T-helper 1 cell treated with Interleukin-12 subunit alpha and Interleukin-12 subunit beta and Interleukin-4 antibody, amounts not matched to agents 30 μg/mL and 1 μg/mL, for 36 hours (primary cell): ENCODE measurements at regions not wholly inside any gene's neighbourhood (a gene's known extent, or its start where the extent isn't known, plus 50 kb on each side); places are given as distances from the start of the nearest gene placed in this dataset.

Source experiments
- H3K27ac Mint-ChIP-seq: one replicate; pipeline ENCODE4 v1.8.0; 2021; ENCODE audit warnings: mild to moderate bottlenecking, mixed read lengths
- H3K27me3 Mint-ChIP-seq: one replicate; pipeline ENCODE4 v1.8.0; 2021; ENCODE audit warnings: low read depth, mixed read lengths
- H3K36me3 Mint-ChIP-seq: one replicate; pipeline ENCODE4 v1.8.0; 2021; ENCODE audit warnings: low read depth, mixed read lengths
- H3K4me1 Mint-ChIP-seq: one replicate; pipeline ENCODE4 v1.8.0; 2021; ENCODE audit warnings: low read depth, mixed read lengths
- H3K4me3 Mint-ChIP-seq: one replicate; pipeline ENCODE4 v1.8.0; 2021; ENCODE audit warnings: mild to moderate bottlenecking, moderate library complexity, mixed read lengths
- H3K9me3 Mint-ChIP-seq: one replicate; pipeline ENCODE4 v1.8.0; 2021; ENCODE audit warnings: mixed read lengths

DNA sequence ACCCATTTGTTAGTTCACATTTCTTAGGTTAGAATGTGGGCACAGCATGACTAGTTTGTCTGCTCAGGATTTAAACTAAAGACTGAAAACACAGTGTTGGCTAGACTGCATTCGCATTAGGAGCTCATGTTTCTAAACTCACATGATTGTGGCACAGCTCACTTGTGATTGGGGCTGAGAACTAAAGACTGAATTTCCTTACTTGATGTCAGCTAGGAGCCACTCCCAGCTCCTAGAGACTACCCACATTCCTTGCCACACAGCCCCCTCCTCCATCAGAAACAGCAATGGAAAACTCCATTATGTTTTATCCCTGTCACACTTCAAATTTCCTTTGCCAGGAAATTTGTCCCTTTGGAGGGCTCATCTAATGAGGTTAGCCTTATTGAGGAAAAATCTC lies 170.2 kb upstream of the NUDT6 start:
- H3K4me3 Mint-ChIP-seq = no peak overlapping the region
- H3K27me3 Mint-ChIP-seq = no peaks in the 10 kb centered on the region
- H3K27ac Mint-ChIP-seq = no peak overlapping the region
- H3K4me1 Mint-ChIP-seq = peaks cover 2% of the 10 kb centered on the region
- peaks cover 20% of the 10 kb centered on the region for H3K36me3 Mint-ChIP-seq
- H3K9me3 Mint-ChIP-seq = peaks cover 6% of the 10 kb centered on the region

DNA sequence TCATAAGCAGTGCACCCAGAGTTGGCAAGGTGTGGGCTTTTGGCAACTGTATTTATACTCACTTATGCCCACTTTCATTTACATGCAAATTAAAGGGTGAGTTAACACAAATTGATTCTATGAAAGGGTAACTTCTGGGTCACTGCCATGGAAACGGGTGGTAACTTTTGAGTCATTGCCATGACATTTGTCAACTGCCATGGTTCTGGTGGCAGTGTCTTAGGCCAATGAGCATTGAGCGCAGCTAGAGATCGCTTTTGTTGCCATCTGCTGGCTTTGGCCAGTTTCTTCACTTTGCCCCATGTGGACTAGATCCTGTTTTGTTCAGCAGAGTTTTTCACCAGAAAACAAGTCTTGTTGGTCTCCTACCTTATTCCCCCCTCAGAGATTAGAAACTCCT lies 170.8 kb upstream of the NUDT6 start:
- H3K9me3 Mint-ChIP-seq = peaks cover 6% of the 10 kb centered on the region
- H3K36me3 Mint-ChIP-seq = peaks cover 19% of the 10 kb centered on the region
- no peaks in the 10 kb centered on the region for H3K27me3 Mint-ChIP-seq
- peaks cover 2% of the 10 kb centered on the region for H3K4me1 Mint-ChIP-seq
- H3K27ac Mint-ChIP-seq = no peak overlapping the region
- H3K4me3 Mint-ChIP-seq = no peak overlapping the region

DNA sequence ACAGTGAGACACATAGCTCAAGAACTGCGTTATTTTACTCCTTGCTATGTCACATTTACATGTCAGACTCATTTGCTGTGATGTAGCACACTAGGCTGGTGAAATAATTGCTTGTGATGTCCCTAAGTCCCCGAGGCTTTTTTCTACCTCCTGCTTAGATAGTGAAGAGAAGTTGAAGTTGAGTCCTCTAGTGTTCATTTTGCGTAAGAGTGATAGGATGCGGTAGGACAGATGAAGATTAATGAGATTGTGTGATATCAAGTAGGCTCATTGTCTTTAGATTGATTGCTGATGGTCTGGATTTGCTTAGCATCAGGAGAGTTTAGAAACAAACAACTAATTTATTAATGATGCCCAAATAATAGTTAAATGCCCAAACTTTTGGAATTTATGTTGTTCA lies 173.6 kb upstream of the NUDT6 start:
- no peaks in the 10 kb centered on the region for H3K27me3 Mint-ChIP-seq
- H3K27ac Mint-ChIP-seq = no peak overlapping the region
- peaks cover 2% of the 10 kb centered on the region for H3K4me1 Mint-ChIP-seq
- no peak overlapping the region for H3K4me3 Mint-ChIP-seq
- peaks cover 10% of the 10 kb centered on the region for H3K36me3 Mint-ChIP-seq
- H3K9me3 Mint-ChIP-seq = peaks cover 4% of the 10 kb centered on the region

DNA sequence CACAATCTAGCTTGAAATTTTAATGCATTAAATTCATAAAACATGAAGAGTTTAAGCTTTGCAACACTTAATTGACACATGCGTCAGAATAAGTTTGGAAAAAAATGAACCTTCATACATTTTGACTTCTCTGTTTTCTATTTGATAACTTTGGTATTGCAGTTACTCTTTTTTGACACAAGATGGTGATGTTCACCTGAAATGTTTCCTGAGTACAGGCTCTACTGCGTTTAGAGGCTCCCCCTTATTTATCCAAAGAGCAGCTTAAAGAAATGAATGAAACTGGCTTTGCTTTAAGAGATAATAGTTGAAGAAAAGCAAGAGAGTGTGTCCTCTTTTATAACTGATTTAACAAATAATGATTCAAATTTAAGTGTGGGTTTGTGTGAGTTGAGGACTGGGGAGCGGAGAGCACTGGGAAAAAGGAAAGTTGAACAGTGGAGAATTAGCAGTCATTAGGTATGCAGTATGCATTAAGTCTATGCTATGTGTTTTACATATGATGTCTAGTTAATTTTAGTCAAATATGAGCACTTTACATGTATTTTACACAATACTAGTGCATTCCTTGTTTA lies 180.6 kb upstream of the NUDT6 start:
- H3K4me1 Mint-ChIP-seq = peaks cover 3% of the 10 kb centered on the region
- no peak overlapping the region for H3K4me3 Mint-ChIP-seq
- H3K27ac Mint-ChIP-seq = no peak overlapping the region
- H3K9me3 Mint-ChIP-seq = no peaks in the 10 kb centered on the region
- H3K36me3 Mint-ChIP-seq = peaks cover 5% of the 10 kb centered on the region
- no peaks in the 10 kb centered on the region for H3K27me3 Mint-ChIP-seq

DNA sequence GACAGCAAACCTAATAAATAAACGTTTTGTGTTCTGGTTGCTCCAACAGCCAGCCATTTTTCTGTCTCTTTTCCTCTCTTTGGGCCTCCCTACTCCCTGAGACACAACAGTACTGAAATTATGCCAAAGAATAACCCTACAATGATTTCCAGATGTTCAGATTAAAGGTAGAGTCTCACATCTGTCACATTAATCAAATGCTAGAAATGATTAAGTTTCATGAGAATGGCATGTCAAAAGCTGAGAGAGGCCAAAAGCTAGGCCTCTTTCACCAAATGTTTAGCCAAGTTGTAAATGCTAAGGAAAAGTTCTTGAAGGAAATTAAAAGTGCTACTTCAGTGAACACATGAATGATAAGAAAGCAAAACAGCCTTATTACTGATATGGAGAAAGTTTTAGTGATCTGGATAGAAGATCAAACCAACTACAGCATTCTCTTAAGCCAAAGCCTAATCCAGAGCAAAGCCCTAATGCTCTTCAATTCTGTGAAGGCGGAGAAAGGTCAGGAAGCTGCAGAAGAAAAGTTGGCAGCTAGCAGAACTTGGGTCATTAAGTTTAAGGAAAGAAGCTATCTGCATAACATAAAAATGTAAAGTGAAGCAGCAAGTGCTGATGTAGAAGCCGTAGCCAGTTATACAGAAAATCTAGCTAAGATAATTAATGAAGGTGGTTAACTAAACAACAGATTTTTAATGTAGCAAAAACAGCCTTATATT lies 182.1 kb upstream of the NUDT6 start:
- H3K4me3 Mint-ChIP-seq = no peak overlapping the region
- peaks cover 5% of the 10 kb centered on the region for H3K36me3 Mint-ChIP-seq
- H3K27ac Mint-ChIP-seq = no peak overlapping the region
- no peaks in the 10 kb centered on the region for H3K9me3 Mint-ChIP-seq
- H3K4me1 Mint-ChIP-seq = peaks cover 3% of the 10 kb centered on the region
- H3K27me3 Mint-ChIP-seq = no peaks in the 10 kb centered on the region

DNA sequence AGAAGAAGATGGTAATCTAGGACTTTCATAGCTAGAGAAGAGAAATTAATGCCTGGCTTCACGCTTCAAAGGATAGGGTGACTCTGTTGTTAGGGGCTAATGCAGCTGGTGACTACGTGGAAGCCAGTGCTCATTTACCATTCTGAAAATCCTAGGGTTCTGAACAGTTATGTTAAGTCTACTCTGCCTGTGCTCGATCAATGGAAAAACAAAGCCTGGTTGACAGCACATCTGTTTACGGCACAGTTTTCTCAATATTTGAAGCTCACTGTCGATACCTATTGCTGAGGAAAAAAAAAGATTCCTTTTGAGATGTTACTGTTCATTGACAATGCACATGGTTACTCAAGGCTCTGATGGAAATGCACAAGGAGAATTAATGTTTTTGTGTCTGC lies 182.6 kb upstream of the NUDT6 start:
- Mint-ChIP-seq H3K27me3 (no peaks in the 10 kb centered on the region), H3K27ac (no peak overlapping the region), H3K4me3 (no peak overlapping the region), H3K9me3 (no peaks in the 10 kb centered on the region), H3K36me3 (peaks cover 5% of the 10 kb centered on the region), H3K4me1 (peaks cover 3% of the 10 kb centered on the region)

DNA sequence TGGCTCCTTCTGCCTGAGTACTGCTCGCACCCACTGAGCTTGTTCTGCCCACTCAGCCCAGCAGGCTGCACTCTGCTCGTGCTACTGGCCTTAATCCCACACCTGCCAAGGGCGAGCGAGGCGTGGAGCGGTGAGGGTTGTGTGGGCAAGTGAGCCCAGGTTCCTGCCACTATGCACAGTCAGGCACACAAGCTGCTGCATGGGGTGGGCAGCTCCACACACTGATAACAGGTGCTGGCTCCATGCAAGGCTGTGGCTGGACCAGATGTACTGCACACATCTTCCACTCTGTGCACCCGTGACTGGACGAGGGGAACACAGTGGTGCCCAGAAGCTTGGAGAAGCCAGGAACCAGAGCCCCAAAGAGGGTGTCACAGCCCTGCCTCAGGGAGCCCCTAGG lies 184.3 kb upstream of the NUDT6 start:
- Mint-ChIP-seq H3K27ac (no peak overlapping the region), H3K4me1 (no peaks in the 10 kb centered on the region)

DNA sequence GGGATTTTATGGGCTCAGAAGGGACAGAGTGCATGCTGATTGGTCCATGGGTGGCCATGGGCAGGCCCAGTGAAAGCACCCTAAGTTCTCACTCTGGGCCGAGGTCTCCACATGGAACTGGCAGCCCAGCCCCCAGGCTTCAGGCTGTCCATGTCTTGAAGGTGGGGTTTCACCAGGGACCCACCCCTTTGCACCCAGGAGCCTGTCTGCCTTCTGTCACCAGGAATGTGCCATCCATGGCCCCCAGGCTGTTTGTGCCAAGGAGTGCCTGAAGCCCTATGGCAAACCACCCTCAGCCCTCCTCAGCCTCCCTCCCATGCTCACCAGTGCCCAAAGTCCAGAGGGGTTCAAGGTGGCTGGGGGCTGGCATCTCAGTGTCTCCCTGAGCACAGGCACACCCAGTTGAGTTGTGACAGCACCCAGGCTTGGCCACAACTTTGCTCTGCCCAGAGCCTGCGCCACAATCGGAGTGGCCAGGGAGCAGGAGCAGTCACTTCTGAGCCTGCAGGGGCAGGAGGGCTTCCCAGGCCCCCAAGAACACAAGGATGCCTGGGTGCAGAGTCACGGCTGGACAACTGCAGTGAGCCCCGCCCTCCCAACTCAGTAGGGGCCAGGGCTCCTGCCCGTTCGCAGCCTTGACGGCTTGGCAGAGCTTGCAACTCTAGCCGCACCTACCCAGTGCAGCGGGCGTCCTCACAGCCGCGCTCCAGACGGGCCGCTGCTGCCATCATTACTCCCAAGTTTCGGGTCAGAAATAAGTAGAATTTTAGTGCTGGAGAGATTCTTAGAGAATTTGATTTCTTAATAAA lies 185.3 kb upstream of the NUDT6 start:
- no peaks in the 10 kb centered on the region for H3K4me1 Mint-ChIP-seq
- H3K27ac Mint-ChIP-seq = no peak overlapping the region
- H3K4me3 Mint-ChIP-seq = no peak overlapping the region
- H3K9me3 Mint-ChIP-seq = no peaks in the 10 kb centered on the region
- no peaks in the 10 kb centered on the region for H3K27me3 Mint-ChIP-seq
- peaks cover 5% of the 10 kb centered on the region for H3K36me3 Mint-ChIP-seq

More for the DNA sequence above, 184.3 kb upstream of the NUDT6 start:
- H3K27me3 Mint-ChIP-seq = no peaks in the 10 kb centered on the region
- H3K36me3 Mint-ChIP-seq = peaks cover 5% of the 10 kb centered on the region
- no peaks in the 10 kb centered on the region for H3K9me3 Mint-ChIP-seq
- no peak overlapping the region for H3K4me3 Mint-ChIP-seq

DNA sequence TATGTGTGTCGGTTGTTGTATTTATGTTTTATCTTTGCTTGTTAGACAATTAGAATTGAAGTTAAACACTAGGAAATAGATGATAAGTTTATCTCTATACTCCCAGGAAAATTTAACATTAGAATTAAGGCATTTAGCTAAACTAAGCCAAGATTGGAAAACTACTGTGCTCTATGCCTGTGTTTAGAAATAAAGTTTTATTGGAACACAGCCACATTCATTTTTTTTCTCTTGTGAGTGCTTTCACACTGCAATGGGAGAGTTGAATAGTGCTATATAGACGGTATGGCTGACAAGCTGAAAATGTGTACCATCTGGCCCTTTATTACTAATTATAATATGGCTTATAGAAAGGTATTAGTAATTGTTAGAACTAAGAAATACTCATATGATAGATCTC lies 186.7 kb upstream of the NUDT6 start:
- Mint-ChIP-seq H3K27ac (no peak overlapping the region), H3K4me3 (no peak overlapping the region), H3K9me3 (peaks cover 4% of the 10 kb centered on the region), H3K27me3 (no peaks in the 10 kb centered on the region), H3K4me1 (no peaks in the 10 kb centered on the region), H3K36me3 (peaks cover 8% of the 10 kb centered on the region)

DNA sequence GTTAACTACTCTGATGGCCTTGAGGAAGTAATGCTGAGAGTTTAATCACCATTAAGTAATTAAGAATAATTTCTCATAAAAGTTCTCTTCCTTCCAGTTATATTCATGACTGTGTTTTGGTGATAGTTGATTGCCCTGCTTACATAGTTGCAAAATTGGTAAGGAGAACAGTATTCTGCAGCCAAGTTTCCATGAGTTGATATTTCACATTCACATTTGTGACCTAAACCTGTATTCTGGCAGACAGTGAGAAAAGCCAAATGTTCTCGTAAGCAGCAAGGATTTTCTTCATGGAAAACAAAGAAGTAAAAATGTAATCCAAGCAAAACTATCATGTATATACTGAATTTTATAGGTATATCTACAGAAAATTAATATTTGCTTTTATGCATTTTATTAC lies 187.8 kb upstream of the NUDT6 start:
- Mint-ChIP-seq H3K4me3 (no peak overlapping the region), H3K9me3 (peaks cover 4% of the 10 kb centered on the region), H3K27me3 (no peaks in the 10 kb centered on the region), H3K27ac (no peak overlapping the region), H3K36me3 (peaks cover 7% of the 10 kb centered on the region), H3K4me1 (no peaks in the 10 kb centered on the region)

DNA sequence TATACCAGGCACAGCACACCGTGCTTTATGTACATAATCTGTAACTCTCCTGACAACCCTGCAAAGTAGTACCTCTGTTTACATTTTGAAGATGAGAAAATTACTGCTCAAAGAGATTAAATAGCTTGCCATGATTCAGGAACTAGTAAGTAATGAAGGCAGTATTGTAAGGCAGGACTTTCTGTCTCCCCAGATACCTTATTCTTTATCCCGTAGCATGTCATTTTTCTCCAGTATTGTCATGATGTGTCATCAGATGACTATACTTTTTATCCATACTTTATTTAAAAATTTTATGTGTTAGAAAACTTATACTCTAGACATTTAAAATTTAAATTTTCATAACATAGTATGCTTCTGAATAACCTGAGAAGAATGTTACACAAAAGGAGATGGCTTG lies 188.3 kb upstream of the NUDT6 start:
- no peaks in the 10 kb centered on the region for H3K4me1 Mint-ChIP-seq
- no peak overlapping the region for H3K27ac Mint-ChIP-seq
- H3K4me3 Mint-ChIP-seq = no peak overlapping the region
- H3K36me3 Mint-ChIP-seq = peaks cover 7% of the 10 kb centered on the region
- no peaks in the 10 kb centered on the region for H3K27me3 Mint-ChIP-seq
- peaks cover 4% of the 10 kb centered on the region for H3K9me3 Mint-ChIP-seq

DNA sequence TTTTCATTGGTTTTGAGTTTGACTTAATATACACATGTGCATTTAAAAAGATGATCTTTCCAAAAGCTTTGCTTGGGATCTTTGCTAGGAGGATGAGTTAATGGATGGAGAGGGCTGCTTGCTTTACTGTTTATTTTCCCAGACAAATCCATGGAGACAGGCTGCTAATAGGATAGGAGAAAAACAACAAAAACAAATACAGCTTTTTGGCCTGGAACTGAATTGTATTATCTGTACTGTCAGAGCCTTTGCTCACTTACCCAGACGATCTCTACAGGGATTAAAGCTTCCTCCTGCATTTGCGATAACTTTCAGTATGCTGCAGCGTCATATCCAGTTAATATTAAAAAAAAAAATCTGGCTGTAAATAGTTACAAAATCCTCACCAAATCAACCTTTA lies 190.8 kb upstream of the NUDT6 start:
- peaks cover 5% of the 10 kb centered on the region for H3K36me3 Mint-ChIP-seq
- no peaks in the 10 kb centered on the region for H3K27me3 Mint-ChIP-seq
- H3K9me3 Mint-ChIP-seq = peaks cover 4% of the 10 kb centered on the region
- no peak overlapping the region for H3K4me3 Mint-ChIP-seq
- no peak overlapping the region for H3K27ac Mint-ChIP-seq
- no peaks in the 10 kb centered on the region for H3K4me1 Mint-ChIP-seq

DNA sequence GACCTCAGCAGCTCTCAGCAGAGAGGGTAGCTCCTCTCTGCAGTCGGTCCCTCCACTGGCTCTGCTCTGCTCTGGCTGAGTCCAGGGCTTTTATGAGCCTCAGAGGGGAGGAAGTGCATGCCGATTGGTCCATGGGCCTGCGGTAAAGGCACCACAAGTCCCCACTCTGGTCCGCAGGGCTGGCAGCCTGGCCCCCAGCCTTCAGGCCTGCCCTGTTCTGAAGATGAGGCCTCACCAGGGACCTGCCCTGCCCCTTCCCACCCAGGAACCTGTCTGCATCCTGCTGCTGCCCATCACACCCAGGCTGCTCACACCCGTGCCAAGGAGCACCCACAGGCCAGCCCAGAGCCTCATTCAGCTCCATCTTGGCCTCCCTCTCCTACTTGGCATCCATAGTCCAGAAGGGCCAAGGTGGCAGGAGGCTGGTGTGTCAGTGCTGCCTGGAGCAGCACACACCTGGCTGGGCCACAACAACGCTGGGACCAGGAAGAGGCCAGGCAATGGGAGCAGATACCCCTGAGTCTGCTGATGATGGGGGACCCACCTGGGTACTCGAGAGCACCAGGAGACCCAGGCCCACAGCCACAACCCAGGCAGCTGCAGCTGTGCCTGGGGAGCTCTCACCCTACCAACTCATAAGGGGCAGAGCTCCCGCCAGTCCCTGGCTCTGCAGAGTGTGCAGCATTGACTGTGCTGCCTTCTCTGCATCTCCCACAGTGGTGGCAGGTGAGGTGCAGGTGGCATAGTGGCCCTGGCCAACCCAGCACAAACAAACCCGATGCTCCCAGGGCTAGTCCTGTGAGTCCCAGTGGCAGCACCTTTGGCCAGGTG lies 191.9 kb upstream of the NUDT6 start:
- Mint-ChIP-seq H3K27me3 (no peaks in the 10 kb centered on the region), H3K9me3 (peaks cover 4% of the 10 kb centered on the region), H3K4me1 (no peaks in the 10 kb centered on the region), H3K36me3 (peaks cover 5% of the 10 kb centered on the region), H3K4me3 (no peak overlapping the region), H3K27ac (no peak overlapping the region)

DNA sequence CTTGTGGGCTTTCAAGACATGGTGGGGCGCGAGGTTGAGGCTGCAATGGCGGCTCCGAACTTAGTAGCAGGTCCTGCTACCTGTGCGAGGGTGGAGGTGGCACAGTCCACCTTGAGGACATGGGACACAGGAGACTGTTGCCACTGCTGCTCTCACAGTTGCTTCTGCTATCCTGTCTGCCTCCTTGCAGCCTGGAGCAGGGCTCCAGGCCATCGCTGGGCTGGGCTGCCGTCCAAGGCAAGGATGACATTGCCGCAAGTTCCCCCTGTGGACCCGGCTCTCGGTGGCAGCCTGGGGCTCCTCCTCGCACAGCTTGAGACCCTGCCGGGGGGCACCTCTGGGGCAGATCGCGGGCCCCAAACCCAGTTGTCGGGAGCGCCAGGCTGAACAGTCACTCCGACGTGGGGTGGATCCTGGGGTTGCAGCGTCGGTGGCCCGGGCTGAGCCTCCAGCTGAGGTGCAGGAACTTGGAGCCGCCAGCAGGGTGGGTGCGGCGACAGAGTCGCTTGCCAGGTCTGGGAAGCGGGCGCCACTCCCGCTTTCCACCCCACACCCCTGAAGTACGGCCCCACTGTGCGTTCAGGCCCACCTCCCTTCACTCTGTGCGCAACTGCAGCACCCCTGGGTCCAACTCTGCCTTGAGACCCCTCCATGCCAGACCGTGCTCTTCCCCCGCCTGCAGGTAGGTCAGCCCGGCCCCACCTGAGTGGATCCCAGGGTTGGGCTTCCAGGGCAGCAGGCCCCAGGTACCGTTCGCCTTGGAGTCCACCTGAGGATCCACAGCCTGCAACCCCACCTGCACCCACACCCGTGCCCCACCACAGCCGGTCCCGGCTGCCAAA lies 192.7 kb upstream of the NUDT6 start:
- no peak overlapping the region for H3K27ac Mint-ChIP-seq
- no peaks in the 10 kb centered on the region for H3K4me1 Mint-ChIP-seq
- H3K4me3 Mint-ChIP-seq = no peak overlapping the region
- peaks cover 4% of the 10 kb centered on the region for H3K9me3 Mint-ChIP-seq
- H3K36me3 Mint-ChIP-seq = peaks cover 5% of the 10 kb centered on the region
- H3K27me3 Mint-ChIP-seq = no peaks in the 10 kb centered on the region
